GM12873 (cell line): ENCODE measurements at regions not wholly inside any gene's neighbourhood (a gene's known extent, or its start where the extent isn't known, plus 50 kb on each side); places are given as distances from the start of the nearest gene placed in this dataset.

Source experiments
- TF ChIP-seq, protein P1 (sequence below): IDR thresholded peaks from 2 replicates; pipeline ENCODE4 v1.5.1; 2012; ENCODE audit warnings: low read depth, mild to moderate bottlenecking, moderate library complexity, low read length, control low read depth; ENCODE audit not compliant: insufficient read depth; ENCODE audit errors: missing control alignments

DNA sequence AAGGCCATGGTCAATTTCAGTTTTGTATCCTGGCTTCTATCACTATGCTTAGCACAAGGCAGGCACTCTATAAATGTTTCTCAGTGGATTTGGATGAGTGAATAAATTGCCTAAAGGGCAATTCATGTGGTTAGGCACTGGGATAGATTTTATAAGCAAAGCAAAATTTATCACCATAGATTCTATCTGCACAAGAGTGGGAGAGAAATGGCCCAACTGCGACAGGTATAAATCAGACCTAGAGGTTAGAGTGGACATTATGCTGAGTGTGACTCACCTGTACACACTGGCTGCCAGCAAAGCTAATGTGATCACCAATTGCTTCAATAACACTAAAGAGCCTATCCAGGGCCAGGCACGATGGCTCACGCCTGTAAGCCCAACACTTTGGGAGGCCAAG lies 514.0 kb downstream of the BUD13 start:
- TF ChIP-seq, protein P1, sequence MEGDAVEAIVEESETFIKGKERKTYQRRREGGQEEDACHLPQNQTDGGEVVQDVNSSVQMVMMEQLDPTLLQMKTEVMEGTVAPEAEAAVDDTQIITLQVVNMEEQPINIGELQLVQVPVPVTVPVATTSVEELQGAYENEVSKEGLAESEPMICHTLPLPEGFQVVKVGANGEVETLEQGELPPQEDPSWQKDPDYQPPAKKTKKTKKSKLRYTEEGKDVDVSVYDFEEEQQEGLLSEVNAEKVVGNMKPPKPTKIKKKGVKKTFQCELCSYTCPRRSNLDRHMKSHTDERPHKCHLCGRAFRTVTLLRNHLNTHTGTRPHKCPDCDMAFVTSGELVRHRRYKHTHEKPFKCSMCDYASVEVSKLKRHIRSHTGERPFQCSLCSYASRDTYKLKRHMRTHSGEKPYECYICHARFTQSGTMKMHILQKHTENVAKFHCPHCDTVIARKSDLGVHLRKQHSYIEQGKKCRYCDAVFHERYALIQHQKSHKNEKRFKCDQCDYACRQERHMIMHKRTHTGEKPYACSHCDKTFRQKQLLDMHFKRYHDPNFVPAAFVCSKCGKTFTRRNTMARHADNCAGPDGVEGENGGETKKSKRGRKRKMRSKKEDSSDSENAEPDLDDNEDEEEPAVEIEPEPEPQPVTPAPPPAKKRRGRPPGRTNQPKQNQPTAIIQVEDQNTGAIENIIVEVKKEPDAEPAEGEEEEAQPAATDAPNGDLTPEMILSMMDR, result no peak

DNA sequence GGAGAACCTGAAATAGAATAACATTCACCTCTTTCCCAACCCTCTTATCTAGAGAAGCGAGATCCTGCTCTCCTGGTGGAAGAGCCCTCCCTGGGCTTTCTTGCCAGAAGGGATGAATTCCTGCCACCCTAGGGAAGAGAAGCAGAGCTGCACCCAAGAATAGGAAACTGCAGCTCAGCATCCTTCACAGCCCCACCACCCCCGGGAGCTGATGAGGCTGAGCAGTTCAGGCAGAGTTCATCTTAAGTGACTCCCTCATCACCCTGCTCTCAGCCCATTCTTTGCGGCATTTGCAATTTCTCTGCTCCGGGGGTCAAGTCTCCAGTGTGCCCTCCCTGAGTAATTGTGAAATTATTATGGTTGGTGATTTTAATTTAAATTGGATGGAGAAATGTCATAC lies 514.9 kb downstream of the BUD13 start:
- TF ChIP-seq, protein P1, result no peak

DNA sequence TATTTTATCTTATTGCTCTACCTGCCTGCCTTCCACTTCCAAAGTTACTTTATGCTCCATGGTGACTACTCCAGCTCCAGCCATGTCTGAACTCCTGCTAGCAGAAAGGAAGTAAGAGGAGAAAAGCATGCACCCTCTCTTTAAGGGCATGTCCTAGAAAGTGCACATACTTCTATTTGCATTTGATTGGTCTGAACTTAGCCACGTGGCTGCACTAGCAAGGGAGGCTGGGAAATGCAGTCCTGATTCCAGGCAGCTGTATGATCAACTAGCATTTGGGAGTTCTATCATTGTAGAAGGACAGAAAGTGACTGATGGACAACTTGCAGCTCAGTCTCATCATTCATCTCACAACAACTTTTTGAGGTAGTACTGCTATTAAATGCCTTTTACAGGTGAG lies 515.7 kb downstream of the BUD13 start:
- TF ChIP-seq, protein P1, result no peak

DNA sequence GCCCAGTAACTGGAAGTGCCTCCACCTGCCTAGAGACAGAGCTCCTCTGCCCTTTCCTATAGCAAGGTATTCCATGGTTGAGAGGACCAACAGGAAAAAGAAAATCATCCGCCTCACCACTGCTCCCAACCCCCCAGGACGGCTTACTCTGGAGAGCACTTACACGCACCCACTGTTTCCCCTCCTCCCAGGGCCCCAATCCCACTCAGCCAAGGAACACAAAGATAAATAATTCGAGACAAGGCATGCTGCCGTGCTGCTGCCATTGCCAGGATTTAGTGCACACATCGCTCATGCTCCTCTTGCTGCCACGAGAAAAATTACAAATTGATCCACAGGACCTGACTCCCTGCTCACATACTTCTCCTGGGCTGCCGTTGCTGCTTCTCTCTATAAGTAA lies 516.6 kb downstream of the BUD13 start:
- TF ChIP-seq, protein P1, result no peak

DNA sequence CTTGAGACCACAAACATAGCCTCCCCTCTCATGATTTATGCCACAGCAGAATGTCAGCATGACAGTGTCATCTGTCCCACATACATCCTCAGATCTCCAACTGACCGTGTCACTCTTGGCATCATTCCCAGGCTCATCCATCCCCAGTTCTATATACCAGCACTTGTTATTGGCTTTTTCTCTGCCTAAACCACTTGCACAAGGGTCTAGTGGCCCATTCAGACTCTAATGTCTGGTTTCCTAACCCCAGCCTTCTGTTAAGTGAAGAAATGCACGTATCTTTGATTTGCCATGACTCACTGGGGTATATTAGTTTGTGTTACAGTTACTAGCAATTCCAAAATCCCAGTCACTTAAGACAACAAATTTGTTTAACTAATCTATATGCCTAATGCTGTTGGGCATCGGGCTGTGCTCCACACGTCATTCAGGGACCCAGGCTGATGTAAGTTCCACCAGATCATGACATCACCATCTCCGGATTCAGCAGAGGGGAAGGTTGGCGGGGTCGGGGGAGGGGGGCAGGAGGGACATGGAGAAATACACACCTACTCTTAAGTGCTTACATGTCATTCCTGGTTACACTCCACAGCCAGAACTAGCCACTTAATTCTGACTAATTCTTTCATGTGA lies 517.4 kb downstream of the BUD13 start:
- TF ChIP-seq, protein P1, result no peak

DNA sequence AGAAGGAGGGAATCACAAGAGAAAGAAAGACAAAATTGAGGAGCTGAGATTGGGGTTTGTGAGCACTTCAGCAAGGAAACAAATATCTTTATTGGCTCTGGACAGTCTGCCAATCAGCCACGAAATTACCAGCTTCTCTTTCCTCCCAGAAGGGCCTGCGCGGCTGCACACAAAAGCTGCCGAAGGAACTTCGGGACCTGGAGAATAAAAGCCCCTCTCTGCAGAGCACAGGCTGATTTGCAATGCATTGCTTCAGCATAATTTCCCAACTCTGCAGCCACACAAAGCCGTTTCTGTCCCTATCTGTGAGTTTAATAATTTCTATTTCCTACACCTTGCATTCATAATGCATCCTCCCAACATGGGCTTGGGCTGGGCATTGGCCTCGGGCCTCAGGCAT lies 522.6 kb downstream of the BUD13 start:
- TF ChIP-seq, protein P1, result no peak

DNA sequence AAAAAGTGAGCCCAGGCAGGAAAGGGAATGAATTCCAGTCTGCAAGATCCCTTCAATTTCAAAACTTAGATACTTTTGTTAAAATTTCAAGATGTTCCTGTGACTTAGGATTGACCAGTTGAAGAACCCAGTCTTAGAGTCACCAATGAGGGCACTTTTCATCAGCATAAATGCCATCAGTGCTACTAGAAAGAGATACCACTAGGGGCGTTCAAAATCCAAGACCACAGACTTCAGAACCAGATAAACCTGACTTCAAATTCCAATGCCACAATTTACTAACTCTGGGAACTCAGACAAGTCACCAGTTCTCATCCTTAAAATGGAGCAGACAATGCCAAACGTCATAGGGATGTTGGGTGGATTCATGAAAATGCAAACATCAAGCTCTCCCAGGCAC lies 523.2 kb downstream of the BUD13 start:
- TF ChIP-seq, protein P1, result no peak
